GM19395 (cell line): ENCODE measurements at regions not wholly inside any gene's neighbourhood (a gene's known extent, or its start where the extent isn't known, plus 50 kb on each side); places are given as distances from the start of the nearest gene placed in this dataset.
A peak's percentile ranks its signal among the peaks of the same experiment; 100 is the strongest.

Source experiments
- ATAC-seq: cut with Tn5 transposase; IDR thresholded peaks from one replicate; pipeline ENCODE4 v1.9.1; 2021; ENCODE audit warnings: mild to moderate bottlenecking, moderate library complexity; ENCODE audit not compliant: unreplicated experiment

DNA sequence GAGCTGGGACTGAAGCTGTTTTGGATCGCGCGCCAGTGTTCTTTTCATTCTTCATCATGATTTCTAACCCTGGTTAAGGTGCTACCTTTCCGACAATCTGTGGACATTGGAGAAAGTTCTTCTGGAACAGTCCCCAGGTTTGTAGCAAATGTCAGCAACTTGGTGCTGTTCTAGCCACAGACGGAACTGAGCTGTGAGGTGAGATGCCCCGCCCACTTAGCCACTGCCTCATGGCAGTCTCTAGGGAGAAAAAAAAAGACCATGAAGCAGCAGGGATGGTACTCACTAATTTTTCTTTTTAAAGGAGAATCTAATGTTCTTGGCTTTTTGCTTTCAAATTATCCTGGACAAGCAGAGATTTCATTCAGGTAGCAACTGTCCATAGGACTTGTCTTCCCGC, 72.1 kb upstream of the STK32A start:
- ATAC-seq: no peak

DNA sequence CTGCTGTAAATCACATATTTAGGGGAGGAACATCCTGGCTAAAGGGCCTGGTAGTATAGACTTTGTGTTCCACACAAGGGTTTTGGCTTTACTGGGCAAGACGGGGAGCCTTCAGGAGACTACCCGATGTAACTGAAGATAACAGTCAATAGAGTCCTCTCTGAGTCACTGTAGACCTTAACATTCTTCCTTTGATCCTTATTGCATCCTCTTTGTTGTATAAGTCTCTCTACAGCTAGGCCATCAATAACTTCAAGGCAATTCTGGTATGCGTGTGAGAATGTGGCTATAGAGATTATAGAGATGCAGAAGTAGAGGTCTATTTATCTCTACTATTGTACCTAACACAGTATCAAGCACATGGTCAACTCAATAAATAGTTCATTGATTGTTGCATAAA, 67.3 kb upstream of the STK32A start:
- no peak for ATAC-seq

GRCh38 chr5:147168578-147169327, 66.1 kb upstream of the STK32A start:
- ATAC-seq: no peak

DNA sequence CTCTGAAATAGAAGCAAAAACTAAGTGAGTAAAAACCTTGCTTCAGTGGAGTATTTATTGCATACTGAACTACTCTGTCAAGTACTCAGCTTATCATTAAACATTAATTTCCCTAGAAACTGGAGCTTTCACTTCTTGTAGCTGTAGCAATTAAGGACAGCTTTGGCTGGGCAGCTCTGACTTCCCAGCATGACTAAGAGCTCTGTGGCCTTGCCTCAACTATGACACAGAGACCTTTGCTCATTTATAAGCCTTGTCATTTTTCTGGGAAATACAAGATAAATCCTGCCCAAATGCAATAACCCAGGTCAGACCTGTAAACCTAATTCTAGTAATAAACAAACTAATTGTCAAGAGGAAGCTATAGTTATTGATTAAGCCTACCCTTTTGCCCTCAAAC, 65.4 kb upstream of the STK32A start:
- ATAC-seq: no peak

- ATAC-seq: no peak
Observed at GRCh38 chr5:147169901-147170300, 64.9 kb upstream of the STK32A start.

- peak; percentile 83 for ATAC-seq
Observed at GRCh38 chr5:147170603-147171002, 64.2 kb upstream of the STK32A start.

DNA sequence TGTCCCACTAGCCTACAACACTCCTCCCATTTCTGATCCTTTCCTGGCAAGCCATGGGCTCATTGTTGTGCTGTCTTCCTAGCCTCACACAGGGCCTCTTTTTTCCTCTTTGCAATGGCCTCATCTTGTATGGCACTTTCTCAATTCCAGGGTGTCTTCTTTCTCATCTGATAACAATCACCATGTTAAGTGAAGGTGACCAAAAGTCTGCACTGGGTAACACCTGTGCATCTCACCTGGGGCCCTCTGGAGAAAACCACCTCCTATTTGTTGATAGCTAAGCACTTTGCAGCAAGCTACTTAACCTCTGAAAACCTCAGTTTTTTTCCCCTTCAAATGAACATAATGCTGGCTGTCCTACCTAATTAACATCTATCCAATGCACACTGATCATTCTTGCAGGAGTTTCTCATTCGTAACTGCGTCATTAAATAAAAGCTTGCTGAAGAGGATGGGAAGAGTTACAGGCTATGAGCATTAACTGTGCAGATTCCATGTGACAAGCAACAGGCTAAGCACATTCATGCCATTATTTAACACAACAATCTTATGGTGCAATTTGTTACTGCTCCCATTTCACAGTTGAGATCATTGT, 60.1 kb upstream of the STK32A start:
- no peak for ATAC-seq

DNA sequence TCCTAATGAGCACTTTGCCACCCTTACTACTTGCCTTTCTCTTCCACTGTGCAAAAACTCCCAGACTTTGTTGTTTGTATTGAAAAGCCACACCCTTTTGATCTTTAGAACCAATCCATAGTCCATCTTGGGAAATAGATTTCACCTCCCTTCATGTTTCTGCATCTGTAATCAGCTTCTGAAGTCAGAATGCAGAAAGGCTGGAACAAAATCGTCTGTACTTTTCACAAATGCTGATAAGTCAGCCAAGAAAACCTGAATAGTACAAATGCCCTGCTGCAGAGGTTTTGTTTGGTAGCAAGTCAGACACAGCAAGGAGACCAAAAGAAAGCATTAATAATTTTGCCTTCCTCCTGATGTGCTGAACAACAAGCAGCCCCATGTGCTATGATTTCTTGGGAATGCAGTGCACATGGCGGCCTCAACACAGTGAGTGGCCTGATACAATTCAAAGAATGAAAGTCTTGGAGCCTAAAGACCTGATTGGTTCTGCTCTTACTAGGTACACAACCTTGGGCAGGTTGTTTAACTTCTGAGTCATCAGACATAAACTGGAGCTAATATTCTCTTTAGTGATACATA, 59.2 kb upstream of the STK32A start:
- ATAC-seq: no peak

DNA sequence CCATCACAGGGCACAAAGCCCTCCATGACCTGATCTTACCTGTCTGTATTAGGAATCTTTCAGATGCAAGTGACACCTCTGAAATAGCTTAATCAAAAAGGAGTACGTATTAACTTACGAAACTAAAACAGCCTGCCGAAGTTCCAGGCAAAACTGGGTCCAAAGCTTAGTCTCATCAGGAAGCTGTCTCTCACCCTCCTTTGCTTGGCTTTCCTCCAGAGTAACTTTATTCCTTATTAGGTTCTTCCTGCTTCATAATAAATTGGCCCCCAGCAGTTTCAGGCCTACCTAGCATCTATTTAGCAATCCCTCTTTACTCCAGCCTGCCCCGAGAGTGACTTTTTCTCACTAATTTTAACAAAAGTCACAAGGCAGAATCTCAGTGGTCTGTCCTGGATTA, 58.4 kb upstream of the STK32A start:
- no peak for ATAC-seq

DNA sequence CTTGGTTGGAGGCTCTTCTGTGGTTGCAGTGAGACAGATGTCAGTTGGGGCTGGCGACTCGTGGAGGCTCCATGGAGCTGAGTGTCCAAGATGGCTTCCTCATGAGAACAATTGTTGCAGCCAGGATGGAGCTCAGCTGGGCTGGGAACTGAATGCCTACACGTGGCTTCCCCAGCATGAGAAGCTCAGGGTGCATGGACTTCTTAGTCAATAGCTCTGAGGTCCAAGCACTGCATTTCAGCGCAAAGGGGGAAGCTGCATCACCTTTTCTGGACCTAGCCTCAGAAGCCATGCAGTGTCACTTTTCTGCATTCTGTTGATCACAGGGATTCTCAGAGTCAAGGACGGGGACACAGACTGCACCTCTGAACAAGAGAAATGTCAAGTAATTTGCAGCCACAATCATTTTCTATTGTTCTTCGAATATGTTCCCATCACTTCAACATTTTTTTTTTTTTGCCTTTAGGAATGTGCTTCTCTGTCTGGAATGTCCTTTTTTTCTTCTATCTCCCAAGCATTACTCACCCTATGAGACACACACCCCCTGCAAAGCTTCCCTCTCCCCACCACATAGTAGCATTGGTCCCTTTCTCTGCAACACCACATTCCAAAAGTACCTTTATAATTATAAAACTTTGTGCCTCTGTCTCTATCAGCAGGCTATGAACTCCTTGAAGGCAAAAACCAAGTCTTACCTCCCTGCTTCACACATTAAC, 57.5 kb upstream of the STK32A start:
- ATAC-seq: no peak

GRCh38 chr5:147179562-147180147, 55.2 kb upstream of the STK32A start:
- no peak for ATAC-seq

DNA sequence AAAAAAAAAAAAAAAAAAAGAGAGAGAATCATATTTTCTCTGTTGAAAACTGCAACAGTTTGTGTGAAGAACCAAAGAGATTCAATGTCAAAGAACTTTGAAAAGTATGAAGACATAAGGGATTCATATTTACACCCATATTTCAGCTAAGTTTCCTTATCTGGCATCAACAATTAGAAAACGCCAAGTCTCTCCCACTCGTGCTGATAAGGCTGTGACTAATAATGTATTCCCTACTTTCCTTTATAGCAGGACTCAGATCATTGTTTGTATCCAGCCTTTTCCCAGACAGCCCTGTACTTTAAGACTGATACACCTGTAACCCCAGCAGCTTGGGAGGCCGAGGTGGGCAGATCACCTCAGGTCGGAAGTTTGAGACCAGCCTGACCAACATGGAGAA, 54.1 kb upstream of the STK32A start:
- no peak for ATAC-seq
